Fibroblast of skin of right biceps (primary cell): ENCODE measurements at regions not wholly inside any gene's neighbourhood (a gene's known extent, or its start where the extent isn't known, plus 50 kb on each side); places are given as distances from the start of the nearest gene placed in this dataset.
A peak's percentile ranks its signal among the peaks of the same experiment; 100 is the strongest.

Source experiments
- DNase-seq: peaks from one replicate; pipeline ENCODE4 v3.0.0-alpha.2; 2013

GRCh38 chr2:60292242-60292641, 261.2 kb downstream of the BCL11A start:
- no peak for DNase-seq

GRCh38 chr2:60290509-60290908, 262.9 kb downstream of the BCL11A start:
- DNase-seq = no peak

GRCh38 chr2:60285626-60286316, 267.7 kb downstream of the BCL11A start:
- DNase-seq = no peak

GRCh38 chr2:60283626-60284025, 269.8 kb downstream of the BCL11A start:
- no peak for DNase-seq

GRCh38 chr2:60282886-60283285, 270.6 kb downstream of the BCL11A start:
- DNase-seq = no peak

GRCh38 chr2:60281730-60282129, 271.7 kb downstream of the BCL11A start:
- DNase-seq = no peak

- DNase-seq = no peak
Observed at GRCh38 chr2:60280238-60280637, 273.2 kb downstream of the BCL11A start.

GRCh38 chr2:60278906-60279305, 274.5 kb downstream of the BCL11A start:
- DNase-seq = no peak

- no peak for DNase-seq
Observed at GRCh38 chr2:60275958-60276357, 277.5 kb downstream of the BCL11A start.

- no peak for DNase-seq
Observed at GRCh38 chr2:60273836-60274235, 279.6 kb downstream of the BCL11A start.

- DNase-seq = no peak
Observed at GRCh38 chr2:60271713-60272112, 281.7 kb downstream of the BCL11A start.

- DNase-seq = no peak
Observed at GRCh38 chr2:60271131-60271530, 282.3 kb downstream of the BCL11A start.

- no peak for DNase-seq
Observed at GRCh38 chr2:60268661-60269060, 284.8 kb downstream of the BCL11A start.

GRCh38 chr2:60268032-60268431, 285.4 kb downstream of the BCL11A start:
- no peak for DNase-seq

GRCh38 chr2:60267122-60267521, 286.3 kb downstream of the BCL11A start:
- no peak for DNase-seq

- no peak for DNase-seq
Observed at GRCh38 chr2:60262178-60262577, 291.3 kb downstream of the BCL11A start.

GRCh38 chr2:60260639-60261296, 292.7 kb downstream of the BCL11A start:
- DNase-seq = peak; percentile 6

GRCh38 chr2:60259781-60260180, 293.7 kb downstream of the BCL11A start:
- no peak for DNase-seq

- DNase-seq = no peak
Observed at GRCh38 chr2:60252581-60253150, 300.8 kb downstream of the BCL11A start.

- DNase-seq = no peak
Observed at GRCh38 chr2:60251247-60251646, 302.2 kb downstream of the BCL11A start.

GRCh38 chr2:60249879-60250278, 303.6 kb downstream of the BCL11A start:
- no peak for DNase-seq

GRCh38 chr2:60247471-60247870, 306.0 kb downstream of the BCL11A start:
- no peak for DNase-seq

GRCh38 chr2:60246583-60246982, 306.9 kb downstream of the BCL11A start:
- DNase-seq = no peak

- no peak for DNase-seq
Observed at GRCh38 chr2:60234274-60234986, 319.0 kb downstream of the BCL11A start.
